OCI-LY1 (cell line): ENCODE measurements at regions not wholly inside any gene's neighbourhood (a gene's known extent, or its start where the extent isn't known, plus 50 kb on each side); places are given as distances from the start of the nearest gene placed in this dataset.

Experiments
- EZH2 ChIP-seq: fragments of 200-600 bp; sonication (generic), shearing (Covaris generic); IDR thresholded peaks from 2 replicates; pipeline ENCODE4 v1.8.0; 2017; ENCODE audit warnings: borderline replicate concordance, mixed run types, mild to moderate bottlenecking, antibody characterized with exemption, low read length, moderate library complexity, mixed read lengths
- TF ChIP-seq, protein P1 (sequence below): fragments of 200-600 bp; sonication (generic), shearing (Covaris generic); IDR thresholded peaks from 2 replicates; pipeline ENCODE4 v1.5.1; 2017; ENCODE audit warnings: mild to moderate bottlenecking, antibody characterized with exemption, low read length, moderate library complexity, mixed read lengths

DNA sequence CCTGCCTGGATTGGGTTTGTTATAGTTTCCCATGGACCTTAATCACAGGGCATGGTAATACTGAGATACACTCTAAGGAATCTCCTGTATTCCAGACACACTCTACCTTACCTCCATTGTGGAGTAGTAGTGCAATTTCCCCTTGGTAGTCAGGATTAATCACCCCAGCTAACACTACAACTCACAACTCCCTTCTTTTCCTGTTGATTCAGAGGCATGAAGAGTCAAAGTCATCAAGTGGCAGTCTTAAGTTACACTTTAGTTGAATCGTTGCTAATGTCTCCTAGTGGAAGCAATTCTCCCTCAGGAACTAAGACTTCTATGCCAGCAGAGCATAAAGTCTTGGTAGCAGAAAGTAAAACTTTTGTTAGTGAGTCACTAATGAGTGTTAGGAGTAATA, 122.7 kb upstream of the APC start:
- TF ChIP-seq, protein P1, sequence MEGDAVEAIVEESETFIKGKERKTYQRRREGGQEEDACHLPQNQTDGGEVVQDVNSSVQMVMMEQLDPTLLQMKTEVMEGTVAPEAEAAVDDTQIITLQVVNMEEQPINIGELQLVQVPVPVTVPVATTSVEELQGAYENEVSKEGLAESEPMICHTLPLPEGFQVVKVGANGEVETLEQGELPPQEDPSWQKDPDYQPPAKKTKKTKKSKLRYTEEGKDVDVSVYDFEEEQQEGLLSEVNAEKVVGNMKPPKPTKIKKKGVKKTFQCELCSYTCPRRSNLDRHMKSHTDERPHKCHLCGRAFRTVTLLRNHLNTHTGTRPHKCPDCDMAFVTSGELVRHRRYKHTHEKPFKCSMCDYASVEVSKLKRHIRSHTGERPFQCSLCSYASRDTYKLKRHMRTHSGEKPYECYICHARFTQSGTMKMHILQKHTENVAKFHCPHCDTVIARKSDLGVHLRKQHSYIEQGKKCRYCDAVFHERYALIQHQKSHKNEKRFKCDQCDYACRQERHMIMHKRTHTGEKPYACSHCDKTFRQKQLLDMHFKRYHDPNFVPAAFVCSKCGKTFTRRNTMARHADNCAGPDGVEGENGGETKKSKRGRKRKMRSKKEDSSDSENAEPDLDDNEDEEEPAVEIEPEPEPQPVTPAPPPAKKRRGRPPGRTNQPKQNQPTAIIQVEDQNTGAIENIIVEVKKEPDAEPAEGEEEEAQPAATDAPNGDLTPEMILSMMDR: no peak
- no peak for TF ChIP-seq EZH2
